HEK293 (cell line): ENCODE measurements at regions not wholly inside any gene's neighbourhood (a gene's known extent, or its start where the extent isn't known, plus 50 kb on each side); places are given as distances from the start of the nearest gene placed in this dataset.
A peak's percentile ranks its signal among the peaks of the same experiment; 100 is the strongest.

Experiments
- BCL6B ChIP-seq: fragments of 450-650 bp; formaldehyde crosslinking; IDR thresholded peaks from 2 replicates; pipeline ENCODE4 v1.5.1; 2017; ENCODE audit warnings: missing biosample characterization, missing genetic modification characterization
- GLIS2 ChIP-seq: fragments of 450-650 bp; formaldehyde crosslinking; IDR thresholded peaks from 2 replicates; pipeline ENCODE4 v1.5.1; 2016; ENCODE audit warnings: missing biosample characterization, missing genetic modification characterization
- KLF10 ChIP-seq: fragments of 450-650 bp; IDR thresholded peaks from 2 replicates; pipeline ENCODE4 v1.5.1; 2018; ENCODE audit warnings: missing biosample characterization, mild to moderate bottlenecking, missing genetic modification characterization
- PRDM6 ChIP-seq: fragments of 450-650 bp; formaldehyde crosslinking; IDR thresholded peaks from 2 replicates; pipeline ENCODE4 v1.5.1; 2017; ENCODE audit warnings: missing biosample characterization, missing genetic modification characterization
- SP7 ChIP-seq: fragments of 450-650 bp; formaldehyde crosslinking; IDR thresholded peaks from 2 replicates; pipeline ENCODE4 v1.5.1; 2016; ENCODE audit warnings: missing biosample characterization, missing genetic modification characterization
- WT1 ChIP-seq: fragments of 450-650 bp; formaldehyde crosslinking; IDR thresholded peaks from 2 replicates; pipeline ENCODE4 v1.5.1; 2016; ENCODE audit warnings: missing biosample characterization, missing genetic modification characterization
- ZBTB10 ChIP-seq: fragments of 450-650 bp; formaldehyde crosslinking; IDR thresholded peaks from 2 replicates; pipeline ENCODE4 v1.5.1; 2016; ENCODE audit warnings: missing biosample characterization, missing genetic modification characterization
- ZBTB49 ChIP-seq: fragments of 450-650 bp; formaldehyde crosslinking; IDR thresholded peaks from 2 replicates; pipeline ENCODE4 v1.5.1; 2016; ENCODE audit warnings: missing biosample characterization, missing genetic modification characterization, low read depth
- ZFP37 ChIP-seq: fragments of 450-650 bp; formaldehyde crosslinking; IDR thresholded peaks from 2 replicates; pipeline ENCODE4 v1.5.1; 2016; ENCODE audit warnings: missing biosample characterization, missing genetic modification characterization
- ZNF114 ChIP-seq: fragments of 450-650 bp; formaldehyde crosslinking; IDR thresholded peaks from 2 replicates; pipeline ENCODE4 v1.5.0; 2017; ENCODE audit warnings: missing biosample characterization, missing genetic modification characterization
- ZNF2 ChIP-seq: fragments of 450-650 bp; formaldehyde crosslinking; IDR thresholded peaks from 2 replicates; pipeline ENCODE4 v1.5.1; 2016; ENCODE audit warnings: missing biosample characterization, missing genetic modification characterization
- ZNF23 ChIP-seq: fragments of 450-650 bp; formaldehyde crosslinking; IDR thresholded peaks from 2 replicates; pipeline ENCODE4 v1.5.1; 2016; ENCODE audit warnings: missing biosample characterization, missing genetic modification characterization, borderline replicate concordance
- ZNF280C ChIP-seq: fragments of 450-650 bp; formaldehyde crosslinking; IDR thresholded peaks from 2 replicates; pipeline ENCODE4 v1.5.1; 2016; ENCODE audit warnings: missing biosample characterization, missing genetic modification characterization
- ZNF433 ChIP-seq: fragments of 450-650 bp; formaldehyde crosslinking; IDR thresholded peaks from 2 replicates; pipeline ENCODE4 v1.5.1; 2016; ENCODE audit warnings: missing biosample characterization, missing genetic modification characterization, low read depth
- ZNF558 ChIP-seq: fragments of 450-650 bp; formaldehyde crosslinking; IDR thresholded peaks from 2 replicates; pipeline ENCODE4 v1.5.1; 2016; ENCODE audit warnings: missing biosample characterization, missing genetic modification characterization
- ZNF600 ChIP-seq: fragments of 450-650 bp; formaldehyde crosslinking; IDR thresholded peaks from 2 replicates; pipeline ENCODE4 v1.5.1; 2016; ENCODE audit warnings: missing biosample characterization, missing genetic modification characterization
- ZNF658 ChIP-seq: fragments of 450-650 bp; formaldehyde crosslinking; IDR thresholded peaks from 2 replicates; pipeline ENCODE4; 2016; ENCODE audit warnings: missing biosample characterization, missing genetic modification characterization
- ZNF670 ChIP-seq: fragments of 450-650 bp; formaldehyde crosslinking; IDR thresholded peaks from 2 replicates; pipeline ENCODE4 v1.5.1; 2016; ENCODE audit warnings: missing biosample characterization, missing genetic modification characterization, low read depth
- ZNF776 ChIP-seq: fragments of 450-650 bp; formaldehyde crosslinking; IDR thresholded peaks from 2 replicates; pipeline ENCODE4 v1.5.0; 2017; ENCODE audit warnings: missing biosample characterization, missing genetic modification characterization, borderline replicate concordance
- ZSCAN18 ChIP-seq: fragments of 450-650 bp; formaldehyde crosslinking; IDR thresholded peaks from 2 replicates; pipeline ENCODE4 v1.5.1; 2016; ENCODE audit warnings: missing biosample characterization, missing genetic modification characterization
- ZSCAN4 ChIP-seq: fragments of 450-650 bp; formaldehyde crosslinking; IDR thresholded peaks from 2 replicates; pipeline ENCODE4 v1.5.1; 2017; ENCODE audit warnings: missing biosample characterization, missing genetic modification characterization
- TF ChIP-seq, protein P1 (sequence below): fragments of 450-650 bp; formaldehyde crosslinking; IDR thresholded peaks from 2 replicates; pipeline ENCODE4 v1.5.1; 2016; ENCODE audit warnings: missing biosample characterization, missing genetic modification characterization
- TF ChIP-seq, protein P2 (sequence below): fragments of 450-650 bp; formaldehyde crosslinking; IDR thresholded peaks from 2 replicates; pipeline ENCODE4; 2016; ENCODE audit warnings: missing biosample characterization, missing genetic modification characterization

DNA sequence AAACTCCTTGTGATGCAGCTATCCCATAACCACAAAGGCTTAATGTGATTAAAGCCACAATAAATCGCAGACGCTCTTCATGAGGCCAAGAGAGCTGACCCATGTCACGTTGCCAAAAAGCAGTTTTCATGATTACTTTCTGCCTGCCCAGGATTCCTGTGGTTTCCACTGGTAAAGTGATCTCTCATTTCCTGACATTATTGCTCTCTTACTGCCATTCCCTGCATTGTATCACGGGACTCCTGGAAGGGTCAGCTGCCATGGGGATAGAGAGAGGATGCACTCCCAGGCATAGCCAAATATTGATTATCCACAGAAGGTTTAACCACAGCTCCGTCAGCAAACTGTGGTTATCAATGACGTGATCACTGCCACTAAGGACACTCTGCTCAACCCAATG lies 103.8 kb upstream of the SLC1A3 start (continued):
- TF ChIP-seq, protein P1, sequence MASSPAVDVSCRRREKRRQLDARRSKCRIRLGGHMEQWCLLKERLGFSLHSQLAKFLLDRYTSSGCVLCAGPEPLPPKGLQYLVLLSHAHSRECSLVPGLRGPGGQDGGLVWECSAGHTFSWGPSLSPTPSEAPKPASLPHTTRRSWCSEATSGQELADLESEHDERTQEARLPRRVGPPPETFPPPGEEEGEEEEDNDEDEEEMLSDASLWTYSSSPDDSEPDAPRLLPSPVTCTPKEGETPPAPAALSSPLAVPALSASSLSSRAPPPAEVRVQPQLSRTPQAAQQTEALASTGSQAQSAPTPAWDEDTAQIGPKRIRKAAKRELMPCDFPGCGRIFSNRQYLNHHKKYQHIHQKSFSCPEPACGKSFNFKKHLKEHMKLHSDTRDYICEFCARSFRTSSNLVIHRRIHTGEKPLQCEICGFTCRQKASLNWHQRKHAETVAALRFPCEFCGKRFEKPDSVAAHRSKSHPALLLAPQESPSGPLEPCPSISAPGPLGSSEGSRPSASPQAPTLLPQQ (tag by site-specific recombination): peak; percentile 72; the same call in 1 of the 2 replicates
- TF ChIP-seq WT1 (tag by site-specific recombination) (peak; percentile 90), ZBTB49 (no peak), ZNF658 (tag by site-specific recombination) (no peak), BCL6B (tag by site-specific recombination) (peak; percentile 82), ZNF23 (tag by site-specific recombination) (no peak), ZNF280C (tag by site-specific recombination) (no peak), ZNF558 (no peak), ZSCAN18 (tag by site-specific recombination) (no peak), ZNF433 (no peak), PRDM6 (peak; percentile 99), ZFP37 (peak; percentile 67), ZNF670 (tag by site-specific recombination) (no peak), KLF10 (tag by site-specific recombination) (peak; percentile 36; the same call in 1 of the 2 replicates), SP7 (tag by site-specific recombination) (peak; percentile 71), ZBTB10 (tag by site-specific recombination) (no peak), ZSCAN4 (tag by site-specific recombination) (0 out of 2 replicates have a peak, but pooled peaks have one; percentile 31), ZNF2 (tag by site-specific recombination) (peak; percentile 18), ZNF600 (tag by site-specific recombination) (0 out of 2 replicates have a peak, but pooled peaks have one; percentile 45), ZNF114 (tag by site-specific recombination) (no peak), ZNF776 (no peak), GLIS2 (peak; percentile 49; the same call in 1 of the 2 replicates)
- TF ChIP-seq, protein P2, sequence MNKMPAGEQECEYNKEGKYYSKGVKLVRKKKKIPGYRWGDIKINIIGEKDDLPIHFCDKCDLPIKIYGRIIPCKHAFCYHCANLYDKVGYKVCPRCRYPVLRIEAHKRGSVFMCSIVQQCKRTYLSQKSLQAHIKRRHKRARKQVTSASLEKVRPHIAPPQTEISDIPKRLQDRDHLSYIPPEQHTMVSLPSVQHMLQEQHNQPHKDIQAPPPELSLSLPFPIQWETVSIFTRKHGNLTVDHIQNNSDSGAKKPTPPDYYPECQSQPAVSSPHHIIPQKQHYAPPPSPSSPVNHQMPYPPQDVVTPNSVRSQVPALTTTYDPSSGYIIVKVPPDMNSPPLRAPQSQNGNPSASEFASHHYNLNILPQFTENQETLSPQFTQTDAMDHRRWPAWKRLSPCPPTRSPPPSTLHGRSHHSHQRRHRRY: no peak
